K562 (cell line): ENCODE measurements at regions not wholly inside any gene's neighbourhood (a gene's known extent, or its start where the extent isn't known, plus 50 kb on each side); places are given as distances from the start of the nearest gene placed in this dataset.

Experiments
- CHD4 ChIP-seq: fragments of 200-600 bp; sonication (generic); IDR thresholded peaks from 3 replicates; pipeline ENCODE4 v1.6.1; 2012; ENCODE audit warnings: low read depth, mild to moderate bottlenecking, mixed read lengths, low read length, inconsistent platforms; ENCODE audit not compliant: insufficient read depth, insufficient replicate concordance, poor library complexity, severe bottlenecking
- VEZF1 ChIP-seq: fragments of 200-800 bp; sonication (Bioruptor generic); IDR thresholded peaks from 2 replicates; pipeline ENCODE4 v1.6.1; 2017; ENCODE audit warnings: missing genetic modification characterization, missing compliant biosample characterization
- ZNF165 ChIP-seq: fragments of 250-450 bp; sonication (Bioruptor Pico); IDR thresholded peaks from 2 replicates; pipeline ENCODE4 v1.4.0; 2020; ENCODE audit warnings: borderline replicate concordance
- TF ChIP-seq, protein P1 (sequence below): fragments of 250-450 bp; sonication (Bioruptor Pico); IDR thresholded peaks from 2 replicates; pipeline ENCODE4 v1.4.0; 2020
- TF ChIP-seq, protein P2 (sequence below): fragments of 150-350 bp; conservative IDR thresholded peaks from 2 replicates; pipeline ENCODE4 v1.6.1; 2014; ENCODE audit warnings: low read length

DNA sequence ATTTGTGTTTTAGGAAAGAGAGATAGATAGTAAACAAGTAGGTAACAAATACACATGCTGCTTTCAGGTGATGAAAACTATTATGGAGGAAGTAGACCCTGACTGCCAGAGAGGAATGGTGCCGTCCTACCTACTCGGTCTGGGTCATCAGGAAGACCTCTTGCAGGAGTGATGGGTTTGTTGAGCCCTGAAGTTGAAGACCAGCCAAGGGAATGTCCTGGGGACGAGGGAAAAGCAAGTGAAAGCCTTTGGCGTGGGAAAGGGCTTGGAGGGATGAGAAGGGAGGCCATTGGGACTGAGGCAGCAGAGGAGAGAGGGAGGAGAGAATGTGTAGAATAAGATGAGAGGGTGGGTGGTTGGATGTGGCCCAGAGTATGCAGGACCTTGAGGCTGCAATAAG is 379.5 kb upstream of the USP24 start (continued):
- TF ChIP-seq, protein P1, sequence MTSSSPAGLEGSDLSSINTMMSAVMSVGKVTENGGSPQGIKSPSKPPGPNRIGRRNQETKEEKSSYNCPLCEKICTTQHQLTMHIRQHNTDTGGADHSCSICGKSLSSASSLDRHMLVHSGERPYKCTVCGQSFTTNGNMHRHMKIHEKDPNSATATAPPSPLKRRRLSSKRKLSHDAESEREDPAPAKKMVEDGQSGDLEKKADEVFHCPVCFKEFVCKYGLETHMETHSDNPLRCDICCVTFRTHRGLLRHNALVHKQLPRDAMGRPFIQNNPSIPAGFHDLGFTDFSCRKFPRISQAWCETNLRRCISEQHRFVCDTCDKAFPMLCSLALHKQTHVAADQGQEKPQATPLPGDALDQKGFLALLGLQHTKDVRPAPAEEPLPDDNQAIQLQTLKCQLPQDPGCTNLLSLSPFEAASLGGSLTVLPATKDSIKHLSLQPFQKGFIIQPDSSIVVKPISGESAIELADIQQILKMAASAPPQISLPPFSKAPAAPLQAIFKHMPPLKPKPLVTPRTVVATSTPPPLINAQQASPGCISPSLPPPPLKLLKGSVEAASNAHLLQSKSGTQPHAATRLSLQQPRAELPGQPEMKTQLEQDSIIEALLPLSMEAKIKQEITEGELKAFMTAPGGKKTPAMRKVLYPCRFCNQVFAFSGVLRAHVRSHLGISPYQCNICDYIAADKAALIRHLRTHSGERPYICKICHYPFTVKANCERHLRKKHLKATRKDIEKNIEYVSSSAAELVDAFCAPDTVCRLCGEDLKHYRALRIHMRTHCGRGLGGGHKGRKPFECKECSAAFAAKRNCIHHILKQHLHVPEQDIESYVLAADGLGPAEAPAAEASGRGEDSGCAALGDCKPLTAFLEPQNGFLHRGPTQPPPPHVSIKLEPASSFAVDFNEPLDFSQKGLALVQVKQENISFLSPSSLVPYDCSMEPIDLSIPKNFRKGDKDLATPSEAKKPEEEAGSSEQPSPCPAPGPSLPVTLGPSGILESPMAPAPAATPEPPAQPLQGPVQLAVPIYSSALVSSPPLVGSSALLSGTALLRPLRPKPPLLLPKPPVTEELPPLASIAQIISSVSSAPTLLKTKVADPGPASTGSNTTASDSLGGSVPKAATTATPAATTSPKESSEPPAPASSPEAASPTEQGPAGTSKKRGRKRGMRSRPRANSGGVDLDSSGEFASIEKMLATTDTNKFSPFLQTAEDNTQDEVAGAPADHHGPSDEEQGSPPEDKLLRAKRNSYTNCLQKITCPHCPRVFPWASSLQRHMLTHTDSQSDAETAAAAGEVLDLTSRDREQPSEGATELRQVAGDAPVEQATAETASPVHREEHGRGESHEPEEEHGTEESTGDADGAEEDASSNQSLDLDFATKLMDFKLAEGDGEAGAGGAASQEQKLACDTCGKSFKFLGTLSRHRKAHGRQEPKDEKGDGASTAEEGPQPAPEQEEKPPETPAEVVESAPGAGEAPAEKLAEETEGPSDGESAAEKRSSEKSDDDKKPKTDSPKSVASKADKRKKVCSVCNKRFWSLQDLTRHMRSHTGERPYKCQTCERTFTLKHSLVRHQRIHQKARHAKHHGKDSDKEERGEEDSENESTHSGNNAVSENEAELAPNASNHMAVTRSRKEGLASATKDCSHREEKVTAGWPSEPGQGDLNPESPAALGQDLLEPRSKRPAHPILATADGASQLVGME = no peak
- no peak for TF ChIP-seq VEZF1
- no peak for TF ChIP-seq CHD4
- TF ChIP-seq, protein P2, sequence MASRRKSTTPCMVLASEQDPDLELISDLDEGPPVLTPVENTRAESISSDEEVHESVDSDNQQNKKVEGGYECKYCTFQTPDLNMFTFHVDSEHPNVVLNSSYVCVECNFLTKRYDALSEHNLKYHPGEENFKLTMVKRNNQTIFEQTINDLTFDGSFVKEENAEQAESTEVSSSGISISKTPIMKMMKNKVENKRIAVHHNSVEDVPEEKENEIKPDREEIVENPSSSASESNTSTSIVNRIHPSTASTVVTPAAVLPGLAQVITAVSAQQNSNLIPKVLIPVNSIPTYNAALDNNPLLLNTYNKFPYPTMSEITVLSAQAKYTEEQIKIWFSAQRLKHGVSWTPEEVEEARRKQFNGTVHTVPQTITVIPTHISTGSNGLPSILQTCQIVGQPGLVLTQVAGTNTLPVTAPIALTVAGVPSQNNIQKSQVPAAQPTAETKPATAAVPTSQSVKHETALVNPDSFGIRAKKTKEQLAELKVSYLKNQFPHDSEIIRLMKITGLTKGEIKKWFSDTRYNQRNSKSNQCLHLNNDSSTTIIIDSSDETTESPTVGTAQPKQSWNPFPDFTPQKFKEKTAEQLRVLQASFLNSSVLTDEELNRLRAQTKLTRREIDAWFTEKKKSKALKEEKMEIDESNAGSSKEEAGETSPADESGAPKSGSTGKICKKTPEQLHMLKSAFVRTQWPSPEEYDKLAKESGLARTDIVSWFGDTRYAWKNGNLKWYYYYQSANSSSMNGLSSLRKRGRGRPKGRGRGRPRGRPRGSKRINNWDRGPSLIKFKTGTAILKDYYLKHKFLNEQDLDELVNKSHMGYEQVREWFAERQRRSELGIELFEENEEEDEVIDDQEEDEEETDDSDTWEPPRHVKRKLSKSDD = no peak
- no peak for TF ChIP-seq ZNF165 (CRISPR knock-in tag)
